HUES64 (cell line): ENCODE measurements at regions not wholly inside any gene's neighbourhood (a gene's known extent, or its start where the extent isn't known, plus 50 kb on each side); places are given as distances from the start of the nearest gene placed in this dataset.
A peak's percentile ranks its signal among the peaks of the same experiment; 100 is the strongest.

ENCODE experiments used
- H3K27ac ChIP-seq: 2 replicates; pipeline ENCODE4 v1.7.0; 2013; ENCODE audit warnings: low read depth, low read length, inconsistent platforms
- H3K27me3 ChIP-seq: 2 replicates; pipeline ENCODE4 v1.6.1; 2013; ENCODE audit warnings: mild to moderate bottlenecking, low read length; ENCODE audit not compliant: insufficient read depth
- H3K36me3 ChIP-seq: 2 replicates; pipeline ENCODE4 v1.6.1; 2013; ENCODE audit warnings: mild to moderate bottlenecking, low read length; ENCODE audit not compliant: insufficient read depth
- H3K4me1 ChIP-seq: 2 replicates; pipeline ENCODE4 v1.6.1; 2013; ENCODE audit warnings: mild to moderate bottlenecking, low read length, moderate library complexity; ENCODE audit not compliant: insufficient read depth
- H3K4me3 ChIP-seq: 2 replicates; pipeline ENCODE4 v1.5.1; 2013; ENCODE audit warnings: mild to moderate bottlenecking, low read length, moderate library complexity
- H3K9ac ChIP-seq: 2 replicates; pipeline ENCODE4 v1.6.1; 2013; ENCODE audit warnings: mild to moderate bottlenecking, low read depth, low read length
- H3K9me3 ChIP-seq: 2 replicates; pipeline ENCODE4 v1.6.1; 2013; ENCODE audit warnings: low read depth, low read length; ENCODE audit not compliant: insufficient read depth
- WGBS: fragments of 150-250, 120-280 bp; methylation state at CpG from one replicate; pipeline ENCODE4 v1.1.7; 2013; ENCODE audit warnings: missing lambda C conversion rate; 5-methylcytosine and 5-hydroxymethylcytosine counted together

GRCh38 chr15:93331545-93332167 lies 242.6 kb upstream of the RGMA start:
- 3% methylated on average over 8 of the region's 9 CpGs for whole genome bisulfite sequencing
- Histone ChIP-seq H3K27me3 (peaks cover 76% of the 10 kb centered on the region), H3K4me1 (peaks cover 39% of the 10 kb centered on the region), H3K9ac (no peak overlapping the region), H3K36me3 (no peaks in the 10 kb centered on the region), H3K27ac (peak overlapping the region; percentile 62; the same call in 1 of the 2 replicates), H3K9me3 (no peaks in the 10 kb centered on the region), H3K4me3 (peak overlapping the region; percentile 47)

GRCh38 chr15:93330912-93331544 lies 242.0 kb upstream of the RGMA start:
- Histone ChIP-seq H3K27ac (peak overlapping the region; percentile 48; the same call in 1 of the 2 replicates), H3K4me1 (peaks cover 39% of the 10 kb centered on the region), H3K9ac (no peak overlapping the region), H3K9me3 (no peaks in the 10 kb centered on the region), H3K27me3 (peaks cover 72% of the 10 kb centered on the region), H3K4me3 (peak overlapping the region; percentile 47; the same call in 1 of the 2 replicates), H3K36me3 (no peaks in the 10 kb centered on the region)
- WGBS = 55% methylated on average over 6 of the region's 6 CpGs

GRCh38 chr15:93327364-93327763 lies 238.4 kb upstream of the RGMA start:
- 38% methylated on average over 2 of the region's 2 CpGs for WGBS
- no peaks in the 10 kb centered on the region for H3K36me3 ChIP-seq
- H3K27me3 ChIP-seq = peaks cover 43% of the 10 kb centered on the region
- peak overlapping the region; percentile 68; the same call in 1 of the 2 replicates for H3K27ac ChIP-seq
- H3K9ac ChIP-seq = no peak overlapping the region
- H3K4me1 ChIP-seq = peaks cover 21% of the 10 kb centered on the region
- H3K4me3 ChIP-seq = no peak overlapping the region
- H3K9me3 ChIP-seq = no peaks in the 10 kb centered on the region

GRCh38 chr15:93324186-93324975 lies 235.4 kb upstream of the RGMA start:
- Histone ChIP-seq H3K9me3 (no peaks in the 10 kb centered on the region), H3K9ac (no peak overlapping the region), H3K4me3 (no peak overlapping the region), H3K4me1 (peaks cover 8% of the 10 kb centered on the region), H3K27ac (no peak overlapping the region), H3K27me3 (peaks cover 17% of the 10 kb centered on the region), H3K36me3 (no peaks in the 10 kb centered on the region)
- WGBS = 93% methylated on average over 4 of the region's 5 CpGs

GRCh38 chr15:93321881-93322282 lies 232.9 kb upstream of the RGMA start:
- 77% methylated on average over 9 of the region's 9 CpGs for WGBS
- H3K4me3 ChIP-seq = no peak overlapping the region
- H3K27ac ChIP-seq = no peak overlapping the region
- no peak overlapping the region for H3K9ac ChIP-seq
- H3K9me3 ChIP-seq = no peaks in the 10 kb centered on the region
- H3K27me3 ChIP-seq = 0 out of 2 replicates have a peak, but pooled peaks cover 6% of the 10 kb centered on the region
- no peaks in the 10 kb centered on the region for H3K36me3 ChIP-seq
- H3K4me1 ChIP-seq = no peaks in the 10 kb centered on the region

GRCh38 chr15:93319121-93319814 lies 230.3 kb upstream of the RGMA start:
- Histone ChIP-seq H3K9me3 (no peaks in the 10 kb centered on the region), H3K27me3 (0 out of 2 replicates have a peak, but pooled peaks cover 6% of the 10 kb centered on the region), H3K9ac (no peak overlapping the region), H3K27ac (no peak overlapping the region), H3K36me3 (no peaks in the 10 kb centered on the region), H3K4me1 (no peaks in the 10 kb centered on the region), H3K4me3 (no peak overlapping the region)
- WGBS = 94% methylated on average over 17 of the region's 19 CpGs

- no peak overlapping the region for H3K27ac ChIP-seq
- no peak overlapping the region for H3K9ac ChIP-seq
- no peaks in the 10 kb centered on the region for H3K36me3 ChIP-seq
- H3K4me3 ChIP-seq = no peak overlapping the region
- 91% methylated on average over 3 of the region's 4 CpGs for WGBS
- no peaks in the 10 kb centered on the region for H3K9me3 ChIP-seq
- no peaks in the 10 kb centered on the region for H3K27me3 ChIP-seq
- H3K4me1 ChIP-seq = peaks cover 5% of the 10 kb centered on the region; the same call in 1 of the 2 replicates
These were observed 228.8 kb upstream of the RGMA start for GRCh38 chr15:93317772-93318171.

- Histone ChIP-seq H3K9me3 (no peaks in the 10 kb centered on the region), H3K9ac (no peak overlapping the region), H3K27ac (no peak overlapping the region), H3K4me1 (peaks cover 5% of the 10 kb centered on the region; the same call in 1 of the 2 replicates), H3K4me3 (no peak overlapping the region), H3K27me3 (no peaks in the 10 kb centered on the region), H3K36me3 (no peaks in the 10 kb centered on the region)
- WGBS = 89% methylated on average over 5 of the region's 5 CpGs
These were observed 225.2 kb upstream of the RGMA start for GRCh38 chr15:93314245-93314644.

- Histone ChIP-seq H3K9ac (no peak overlapping the region), H3K36me3 (no peaks in the 10 kb centered on the region), H3K27ac (no peak overlapping the region), H3K9me3 (no peaks in the 10 kb centered on the region), H3K4me3 (no peak overlapping the region), H3K27me3 (no peaks in the 10 kb centered on the region), H3K4me1 (peaks cover 5% of the 10 kb centered on the region; the same call in 1 of the 2 replicates)
- 72% methylated on average over 7 of the region's 7 CpGs for WGBS
These were observed 224.0 kb upstream of the RGMA start for GRCh38 chr15:93312891-93313486.

- peaks cover 5% of the 10 kb centered on the region; the same call in 1 of the 2 replicates for H3K4me1 ChIP-seq
- H3K27ac ChIP-seq = no peak overlapping the region
- no peaks in the 10 kb centered on the region for H3K27me3 ChIP-seq
- H3K4me3 ChIP-seq = no peak overlapping the region
- 86% methylated on average over 11 of the region's 11 CpGs for WGBS
- no peaks in the 10 kb centered on the region for H3K9me3 ChIP-seq
- H3K9ac ChIP-seq = no peak overlapping the region
- H3K36me3 ChIP-seq = no peaks in the 10 kb centered on the region
These were observed 222.6 kb upstream of the RGMA start for GRCh38 chr15:93311620-93312019.
